Keratinocyte (primary cell): ENCODE measurements at regions not wholly inside any gene's neighbourhood (a gene's known extent, or its start where the extent isn't known, plus 50 kb on each side); places are given as distances from the start of the nearest gene placed in this dataset.

Source experiments
- DNase-seq: peaks from one replicate; pipeline ENCODE4 v3.0.0-alpha.2; 2011; ENCODE audit warnings: low read depth, missing footprints, low spot score
- FAIRE-seq: peaks from 2 replicates; lab custom pipeline; 2011; peaks lifted over from hg19 to GRCh38; lab: Jason Lieb, UNC
- H2AFZ ChIP-seq: 2 replicates; pipeline ENCODE4 v1.6.0; 2012; ENCODE audit warnings: low read length, control low read depth, inconsistent platforms; ENCODE audit not compliant: control insufficient read depth
- H3K27ac ChIP-seq: 2 replicates; pipeline ENCODE4 v1.5.1; 2011; ENCODE audit warnings: low read length; ENCODE audit not compliant: control insufficient read depth, insufficient read depth
- H3K27me3 ChIP-seq: 3 replicates; pipeline ENCODE4 v1.6.0; 2011; ENCODE audit warnings: low read length; ENCODE audit not compliant: control insufficient read depth, insufficient read depth; ENCODE audit errors: extremely low read depth
- H3K36me3 ChIP-seq, 2 experiments: 2 replicates in 1 of 2; 3 replicates in 1 of 2; pipeline ENCODE4 v1.5.1; 2011; ENCODE audit warnings: low read length in 2 of 2, mild to moderate bottlenecking in 1 of 2; ENCODE audit not compliant: control insufficient read depth in 2 of 2, insufficient read depth in 2 of 2; ENCODE audit errors: extremely low read depth in 1 of 2
- H3K4me1 ChIP-seq: 3 replicates; pipeline ENCODE4 v1.5.1; 2011; ENCODE audit warnings: low read length; ENCODE audit not compliant: control insufficient read depth, insufficient read depth; ENCODE audit errors: extremely low read depth
- H3K4me2 ChIP-seq: 3 replicates; pipeline ENCODE4 v1.6.0; 2011; ENCODE audit warnings: low read depth, low read length; ENCODE audit not compliant: control insufficient read depth, insufficient read depth; ENCODE audit errors: extremely low read depth
- H3K4me3 ChIP-seq, 3 experiments: fragments of 200-600 bp in 1 of 3; sonication (generic) in 1 of 3; 2 replicates in 2 of 3; 3 replicates in 1 of 3; pipeline ENCODE4 v1.5.1; 2011 to 2016; ENCODE audit warnings: low read length in 3 of 3, mild to moderate bottlenecking in 3 of 3, control low read depth in 2 of 3, inconsistent platforms in 1 of 3, low read depth in 1 of 3, mixed read lengths in 1 of 3, mixed run types in 1 of 3, moderate library complexity in 1 of 3; ENCODE audit not compliant: control insufficient read depth in 2 of 3, insufficient read depth in 2 of 3; ENCODE audit errors: extremely low read depth in 1 of 3
- H3K79me2 ChIP-seq: 2 replicates; pipeline ENCODE4 v1.6.0; 2012; ENCODE audit warnings: low read length; ENCODE audit not compliant: control insufficient read depth, insufficient read depth
- H3K9ac ChIP-seq: 3 replicates; pipeline ENCODE4 v1.6.0; 2011; ENCODE audit warnings: low read length; ENCODE audit not compliant: control insufficient read depth, insufficient read depth; ENCODE audit errors: extremely low read depth
- H3K9me1 ChIP-seq: 3 replicates; pipeline ENCODE4 v1.6.0; 2011; ENCODE audit warnings: low read length; ENCODE audit not compliant: control insufficient read depth, insufficient read depth; ENCODE audit errors: extremely low read depth
- H3K9me3 ChIP-seq: 2 replicates; pipeline ENCODE4 v1.5.1; 2012; ENCODE audit warnings: low read depth, low read length; ENCODE audit not compliant: control insufficient read depth
- H4K20me1 ChIP-seq: 3 replicates; pipeline ENCODE4 v1.6.0; 2011; ENCODE audit warnings: low read length; ENCODE audit not compliant: control insufficient read depth, insufficient read depth; ENCODE audit errors: extremely low read depth
- CTCF ChIP-seq, 3 experiments: IDR thresholded peaks in 1 of 3; conservative IDR thresholded peaks in 1 of 3; optimal IDR thresholded peaks in 1 of 3; 2 replicates in 2 of 3; 3 replicates in 1 of 3; pipeline versions ENCODE3 to v1.5.1; 2011; ENCODE audit warnings: low read length in 3 of 3, mild to moderate bottlenecking in 3 of 3, moderate library complexity in 2 of 3, control low read depth in 1 of 3, inconsistent platforms in 1 of 3; ENCODE audit not compliant: insufficient read depth in 2 of 3; ENCODE audit errors: extremely low read depth in 1 of 3
- EZH2 ChIP-seq: IDR thresholded peaks from one replicate; pipeline ENCODE4 v1.6.1; 2012; ENCODE audit warnings: inconsistent platforms, mild to moderate bottlenecking, low read length, moderate library complexity
- dilution Hi-C: fragments of 300-500 bp; cut with MboI; formaldehyde crosslinking; loops from one replicate; pipeline ENCODE4 v1.7.0; 2020; ENCODE audit warnings: low sequenced_read_pairs; ENCODE audit not compliant: extremely low pct_ligation_motif_present

DNA sequence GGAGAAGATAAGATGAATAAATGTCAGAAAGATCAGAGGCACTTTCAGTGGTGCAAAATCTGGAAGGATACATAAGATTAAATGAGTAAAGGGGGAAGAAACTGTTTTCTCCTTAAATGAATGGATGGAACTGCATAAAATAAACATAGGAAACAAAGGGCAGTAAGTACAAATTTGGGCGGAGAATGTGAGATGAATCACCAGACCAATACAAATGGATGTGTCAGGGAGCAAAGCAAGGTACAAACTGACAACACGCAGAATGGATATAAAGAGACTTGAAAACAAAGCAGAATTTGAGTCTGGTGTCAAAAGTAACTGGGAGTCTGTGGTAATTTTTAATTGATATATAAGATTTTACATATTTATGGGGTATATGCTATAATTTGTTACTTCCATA is 175.3 kb upstream of the PCDH18 start:
- Histone ChIP-seq H3K4me3 (no peak overlapping the region), H3K9ac (no peak overlapping the region), H4K20me1 (no peaks in the 10 kb centered on the region), H3K27me3 (no peaks in the 10 kb centered on the region), H3K36me3 (no peaks in the 10 kb centered on the region), H3K27ac (no peak overlapping the region), H2AFZ (no peak overlapping the region), H3K4me1 (no peaks in the 10 kb centered on the region), H3K79me2 (no peaks in the 10 kb centered on the region), H3K9me3 (no peaks in the 10 kb centered on the region), H3K4me2 (no peak overlapping the region), H3K9me1 (no peaks in the 10 kb centered on the region)
- no peak for DNase-seq
- FAIRE-seq = no peak
- dilution Hi-C loops = no loop called here
- TF ChIP-seq EZH2 (no peak), CTCF (optimal IDR thresholded peaks at IDR 0.05 in 1 of 3, IDR thresholded peaks at IDR 0.05 in 1 of 3, conservative IDR thresholded peaks at IDR 0.05 in 1 of 3; ENCODE audit: extremely low read depth in 1 of 3, insufficient read depth in 2 of 3, low read length in 3 of 3) (no peak)

DNA sequence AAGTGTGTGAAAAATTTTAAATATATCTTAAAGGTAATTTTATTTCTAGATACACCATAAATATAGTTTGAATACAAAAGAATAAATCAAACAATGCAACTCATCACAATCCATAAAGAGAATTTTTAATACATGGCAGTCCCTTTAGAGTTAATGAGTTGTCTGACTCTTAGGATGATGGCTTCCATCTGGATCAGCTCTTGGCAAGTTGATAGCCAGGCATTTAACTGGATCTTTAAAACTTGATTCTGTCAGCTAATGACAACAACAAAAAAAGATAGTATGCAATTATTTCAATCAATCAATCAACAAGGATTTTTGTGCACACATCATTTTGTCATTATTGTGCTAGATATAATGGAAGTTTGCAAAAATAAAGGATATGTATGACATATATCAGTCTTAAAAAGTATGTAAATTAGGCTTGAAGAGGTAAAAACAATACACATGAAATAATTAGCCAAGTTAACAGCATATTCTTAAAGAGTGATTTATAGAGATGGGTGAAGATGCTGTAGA is 174.9 kb upstream of the PCDH18 start:
- no peaks in the 10 kb centered on the region for H3K4me1 ChIP-seq
- H4K20me1 ChIP-seq = no peaks in the 10 kb centered on the region
- dilution Hi-C loops = no loop called here
- no peak overlapping the region for H3K4me2 ChIP-seq
- no peak overlapping the region for H3K9ac ChIP-seq
- H3K27ac ChIP-seq = no peak overlapping the region
- no peaks in the 10 kb centered on the region for H3K27me3 ChIP-seq
- no peaks in the 10 kb centered on the region for H3K9me1 ChIP-seq
- FAIRE-seq (no peak), DNase-seq (no peak)
- no peaks in the 10 kb centered on the region for H3K9me3 ChIP-seq
- no peaks in the 10 kb centered on the region for H3K36me3 ChIP-seq
- no peak overlapping the region for H2AFZ ChIP-seq
- H3K4me3 ChIP-seq = no peak overlapping the region
- H3K79me2 ChIP-seq = no peaks in the 10 kb centered on the region
- no peak for TF ChIP-seq EZH2
- TF ChIP-seq CTCF (optimal IDR thresholded peaks at IDR 0.05 in 1 of 3, IDR thresholded peaks at IDR 0.05 in 1 of 3, conservative IDR thresholded peaks at IDR 0.05 in 1 of 3; ENCODE audit: extremely low read depth in 1 of 3, insufficient read depth in 2 of 3, low read length in 3 of 3) = no peak
